Lung (tissue), 11 donors: ENCODE measurements at regions not wholly inside any gene's neighbourhood (a gene's known extent, or its start where the extent isn't known, plus 50 kb on each side); places are given as distances from the start of the nearest gene placed in this dataset.

ENCODE experiments used
- ATAC-seq: fragments of 200-7000 bp; cut with Tn5 transposase; one replicate; pipeline ENCODE4 v1.9.1; 2020; ENCODE audit warnings: moderate number of reproducible peaks; ENCODE audit not compliant: insufficient read depth, low FRiP score
- DNase-seq, 3 donors: peaks; one replicate each; pipeline ENCODE4 v3.0.0-alpha.2; 2013 to 2017
- H3K27ac ChIP-seq, 2 donors: one replicate each; pipeline ENCODE4 v1.5.1; 2013; ENCODE audit warnings: mild to moderate bottlenecking in 2 of 2, moderate library complexity in 2 of 2, control low read depth in 1 of 2, inconsistent platforms in 1 of 2, low read depth in 1 of 2, low read length in 1 of 2
- H3K27me3 ChIP-seq, 3 donors: one replicate each; pipeline ENCODE4 v1.5.1; 2013; ENCODE audit warnings: low read length in 2 of 3; ENCODE audit not compliant: control insufficient read depth in 3 of 3, insufficient read depth in 3 of 3
- H3K36me3 ChIP-seq, 4 donors: one replicate each; pipeline ENCODE4 v1.5.1; 2013; ENCODE audit warnings: low read length in 4 of 4, mild to moderate bottlenecking in 1 of 4, moderate library complexity in 1 of 4; ENCODE audit not compliant: control insufficient read depth in 4 of 4, insufficient read depth in 4 of 4
- H3K4me1 ChIP-seq, 5 donors: one replicate each; pipeline ENCODE4 v1.5.1; 2013; ENCODE audit warnings: low read length in 5 of 5, mild to moderate bottlenecking in 2 of 5, moderate library complexity in 1 of 5; ENCODE audit not compliant: control insufficient read depth in 5 of 5, insufficient read depth in 5 of 5
- H3K4me3 ChIP-seq: one replicate; pipeline ENCODE4 v1.5.1; 2013; ENCODE audit warnings: mild to moderate bottlenecking, control low read depth, moderate library complexity
- H3K9ac ChIP-seq, 2 donors: one replicate each; pipeline ENCODE4 v1.5.1; 2013; ENCODE audit warnings: low read length in 2 of 2, control low read depth in 1 of 2; ENCODE audit not compliant: insufficient read depth in 1 of 2
- H3K9me3 ChIP-seq, 4 donors: one replicate each; pipeline ENCODE4 v1.5.1; 2013; ENCODE audit warnings: low read length in 3 of 4, mild to moderate bottlenecking in 1 of 4, moderate library complexity in 1 of 4; ENCODE audit not compliant: control insufficient read depth in 4 of 4, insufficient read depth in 3 of 4
- CTCF ChIP-seq: IDR thresholded peaks from 2 replicates; pipeline ENCODE4 v1.5.1; 2012; ENCODE audit warnings: mild to moderate bottlenecking; ENCODE audit errors: control extremely low read depth, extremely low read depth
- WGBS, 2 donors: extraction: QIAGEN DNeasy Blood & Tissue Kit; methylation state at CpG; one replicate each; pipeline ENCODE4 v1.1.7; 2013; 5-methylcytosine and 5-hydroxymethylcytosine counted together
- donor health status: control.
- donor health status: control.
- donor health status: Bipolar disorder and iron deficiency.
- donor health status: healthy.
- donor health status: DM: yes; HTN: yes; CAD: no.

DNA sequence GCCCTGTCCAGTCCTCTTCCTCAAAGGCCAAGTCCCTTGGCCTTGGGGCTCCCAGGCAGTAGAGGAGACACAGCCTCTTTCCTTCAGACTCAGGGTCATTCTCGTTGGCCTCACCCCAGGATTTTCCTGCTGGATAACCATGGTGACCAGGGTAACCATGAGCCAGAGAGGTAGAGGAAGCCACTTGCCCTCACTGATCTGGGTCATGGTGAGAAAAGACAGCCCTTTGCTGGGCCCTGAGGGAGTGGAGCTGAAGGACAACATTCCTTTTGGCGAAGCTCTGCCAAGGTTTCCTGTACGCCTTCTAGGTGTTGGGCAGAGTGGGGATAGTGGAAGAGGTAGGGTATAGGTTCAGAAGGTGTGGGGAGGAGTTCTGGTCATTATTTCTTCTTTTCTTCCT is 53.1 kb upstream of the WNT4 start:
- H3K4me3 ChIP-seq, result no peak overlapping the region
- H3K27ac ChIP-seq, result no peak overlapping the region
- peaks cover 0 to 2% (median 0%) of the 10 kb centered on the region in 3 donors for H3K27me3 ChIP-seq
- WGBS, 2 donors, result 71 to 76% methylated on average over 3 of the region's 3 CpGs
- DNase-seq, result no peak
- no peak for TF ChIP-seq CTCF
- no peaks in the 10 kb centered on the region for H3K36me3 ChIP-seq
- H3K9me3 ChIP-seq, result no peaks in the 10 kb centered on the region
- ATAC-seq, result no peak
- H3K9ac ChIP-seq, result no peak overlapping the region
- peaks cover 0 to 3% (median 0%) of the 10 kb centered on the region in 5 donors for H3K4me1 ChIP-seq

DNA sequence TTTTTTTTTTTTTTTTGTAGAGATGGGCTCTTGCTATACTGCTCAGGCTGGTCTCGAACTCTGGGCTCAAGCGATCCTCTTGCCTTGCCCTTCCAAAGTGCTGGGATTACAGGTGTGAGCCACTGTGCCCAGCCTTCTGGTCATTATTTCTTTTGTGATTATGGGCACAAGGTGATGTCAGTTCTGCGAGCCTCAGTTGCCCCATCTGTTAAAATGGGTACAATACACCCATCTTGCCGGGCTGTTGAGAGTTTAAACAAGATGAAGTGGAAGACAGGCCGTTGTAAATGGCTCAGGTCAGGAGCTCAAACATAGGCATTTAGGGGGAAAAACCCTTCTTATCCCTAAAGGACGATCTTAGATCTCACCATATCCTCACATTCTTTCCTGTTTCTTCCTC is 53.7 kb upstream of the WNT4 start:
- DNase-seq (no peak), ATAC-seq (no peak)
- no peaks in the 10 kb centered on the region for H3K9me3 ChIP-seq
- no peak overlapping the region for H3K27ac ChIP-seq
- TF ChIP-seq CTCF, result no peak
- no peak overlapping the region for H3K9ac ChIP-seq
- WGBS, 2 donors, result 85 to 87% methylated on average over 6 of the region's 6 CpGs
- H3K27me3 ChIP-seq, result peaks cover 0 to 2% (median 0%) of the 10 kb centered on the region in 3 donors
- no peaks in the 10 kb centered on the region for H3K36me3 ChIP-seq
- peaks cover 0 to 3% (median 0%) of the 10 kb centered on the region in 5 donors for H3K4me1 ChIP-seq
- H3K4me3 ChIP-seq, result no peak overlapping the region

- no peak overlapping the region for H3K27ac ChIP-seq
- no peaks in the 10 kb centered on the region for H3K36me3 ChIP-seq
- peaks cover 0 to 3% (median 0%) of the 10 kb centered on the region in 5 donors for H3K4me1 ChIP-seq
- DNase-seq (no peak), ATAC-seq (no peak)
- 77 to 88% methylated on average over 2 of the region's 2 CpGs for WGBS, 2 donors
- H3K27me3 ChIP-seq, result peaks cover 0 to 2% (median 0%) of the 10 kb centered on the region in 3 donors
- no peak overlapping the region for H3K4me3 ChIP-seq
- no peak for TF ChIP-seq CTCF
- H3K9ac ChIP-seq, result no peak overlapping the region
- no peaks in the 10 kb centered on the region for H3K9me3 ChIP-seq
Measured at GRCh38 chr1:22197644-22198043, 54.7 kb upstream of the WNT4 start.

DNA sequence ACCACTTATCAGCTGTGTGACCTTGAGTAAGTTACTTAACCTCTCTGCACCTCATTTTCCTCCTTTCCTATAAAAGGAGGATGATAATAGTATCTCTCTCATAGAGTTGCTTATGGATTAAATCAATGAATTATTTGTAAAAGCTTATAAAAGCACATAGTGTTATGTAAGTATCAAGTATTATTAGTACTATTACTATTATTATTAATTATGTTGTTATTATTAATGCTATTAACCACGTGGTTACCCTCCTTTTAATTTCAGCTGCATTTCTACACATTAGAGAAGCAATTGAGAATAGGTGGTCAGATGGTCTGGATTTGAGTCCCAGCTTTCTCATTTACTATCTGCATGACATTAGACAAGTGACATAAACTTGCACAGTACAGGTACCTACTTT is 58.1 kb upstream of the WNT4 start:
- 47 to 61% methylated on average over 1 of the region's 1 CpG for WGBS, 2 donors
- no peak overlapping the region for H3K9ac ChIP-seq
- no peak for TF ChIP-seq CTCF

More for the DNA sequence above, 58.1 kb upstream of the WNT4 start:
- peaks cover 0 to 2% (median 0%) of the 10 kb centered on the region in 3 donors for H3K27me3 ChIP-seq
- H3K4me1 ChIP-seq, result peaks cover 0 to 10% (median 5%) of the 10 kb centered on the region in 5 donors
- ATAC-seq, result no peak
- H3K9me3 ChIP-seq, result no peaks in the 10 kb centered on the region
- DNase-seq, result no peak
- H3K36me3 ChIP-seq, result no peaks in the 10 kb centered on the region
- H3K27ac ChIP-seq, result no peak overlapping the region
- H3K4me3 ChIP-seq, result no peak overlapping the region
